BJ (cell line): ENCODE measurements at regions not wholly inside any gene's neighbourhood (a gene's known extent, or its start where the extent isn't known, plus 50 kb on each side); places are given as distances from the start of the nearest gene placed in this dataset.

Experiments used
- CTCF ChIA-PET: fragments of 350-600 bp; formaldehyde crosslinking; extraction: SDS; loops from one replicate; lab custom pipeline; 2021; ENCODE audit warnings: antibody characterized with exemption, inconsistent platforms; lab: Yijun Ruan, JAX
- POLR2A ChIA-PET: fragments of 300-600 bp; sonication (Branson Sonifier 250); formaldehyde crosslinking; extraction: SDS; loops from one replicate; lab custom pipeline; 2021; ENCODE audit warnings: antibody characterized with exemption; lab: Charles Lee
- DNase-seq: peaks from one replicate; pipeline ENCODE4 v3.0.0-alpha.2; 2011; ENCODE audit warnings: low read depth
- H3K27me3 ChIP-seq: 2 replicates; pipeline ENCODE4 v1.6.0; 2011; ENCODE audit warnings: low read length; ENCODE audit not compliant: control insufficient read depth, insufficient read depth
- H3K36me3 ChIP-seq: 2 replicates; pipeline ENCODE4 v1.5.1; 2011; ENCODE audit warnings: low read length; ENCODE audit not compliant: control insufficient read depth, insufficient read depth
- H3K4me3 ChIP-seq: 2 replicates; pipeline ENCODE4 v1.5.1; 2011; ENCODE audit warnings: low read depth, mild to moderate bottlenecking, control low read depth, low read length
- TF ChIP-seq, protein P1 (sequence below): IDR thresholded peaks from 2 replicates; pipeline ENCODE4 v1.5.1; 2011; ENCODE audit warnings: low read depth, mild to moderate bottlenecking, control low read depth, inconsistent platforms, low read length, moderate library complexity; ENCODE audit not compliant: insufficient read depth

GRCh38 chr6:20029979-20030378 is 182.3 kb downstream of the MBOAT1 start:
- no peak for DNase-seq
- POLR2A ChIA-PET: no interaction called here
- CTCF ChIA-PET: no interaction called here
- Histone ChIP-seq H3K36me3 (no peaks in the 10 kb centered on the region), H3K4me3 (no peak overlapping the region), H3K27me3 (no peaks in the 10 kb centered on the region)
- TF ChIP-seq, protein P1, sequence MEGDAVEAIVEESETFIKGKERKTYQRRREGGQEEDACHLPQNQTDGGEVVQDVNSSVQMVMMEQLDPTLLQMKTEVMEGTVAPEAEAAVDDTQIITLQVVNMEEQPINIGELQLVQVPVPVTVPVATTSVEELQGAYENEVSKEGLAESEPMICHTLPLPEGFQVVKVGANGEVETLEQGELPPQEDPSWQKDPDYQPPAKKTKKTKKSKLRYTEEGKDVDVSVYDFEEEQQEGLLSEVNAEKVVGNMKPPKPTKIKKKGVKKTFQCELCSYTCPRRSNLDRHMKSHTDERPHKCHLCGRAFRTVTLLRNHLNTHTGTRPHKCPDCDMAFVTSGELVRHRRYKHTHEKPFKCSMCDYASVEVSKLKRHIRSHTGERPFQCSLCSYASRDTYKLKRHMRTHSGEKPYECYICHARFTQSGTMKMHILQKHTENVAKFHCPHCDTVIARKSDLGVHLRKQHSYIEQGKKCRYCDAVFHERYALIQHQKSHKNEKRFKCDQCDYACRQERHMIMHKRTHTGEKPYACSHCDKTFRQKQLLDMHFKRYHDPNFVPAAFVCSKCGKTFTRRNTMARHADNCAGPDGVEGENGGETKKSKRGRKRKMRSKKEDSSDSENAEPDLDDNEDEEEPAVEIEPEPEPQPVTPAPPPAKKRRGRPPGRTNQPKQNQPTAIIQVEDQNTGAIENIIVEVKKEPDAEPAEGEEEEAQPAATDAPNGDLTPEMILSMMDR: no peak

DNA sequence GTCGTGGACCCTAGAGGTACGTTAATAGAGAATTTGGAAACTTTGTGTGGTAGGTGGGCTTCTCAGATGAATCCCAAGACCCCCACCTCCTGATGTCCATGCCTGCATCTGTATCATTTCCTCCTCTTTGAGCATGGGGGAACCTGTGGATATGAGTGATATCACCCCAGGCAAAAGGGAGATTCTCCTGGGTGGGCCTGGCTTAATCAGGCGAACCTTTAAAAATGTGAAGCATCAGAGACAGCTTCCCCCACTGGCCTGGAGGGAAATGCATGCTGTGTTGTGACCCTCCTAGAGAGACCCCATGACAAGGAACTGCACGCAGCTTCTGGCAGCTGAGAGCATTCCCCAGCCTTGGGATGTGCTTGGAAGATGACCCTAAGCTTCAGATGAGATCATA is 180.9 kb downstream of the MBOAT1 start:
- H3K36me3 ChIP-seq: no peaks in the 10 kb centered on the region
- ChIA-PET POLR2A (no interaction called here), CTCF (no interaction called here)
- TF ChIP-seq, protein P1: no peak
- H3K27me3 ChIP-seq: no peaks in the 10 kb centered on the region
- H3K4me3 ChIP-seq: no peak overlapping the region
- DNase-seq: no peak

GRCh38 chr6:20033697-20034407 is 178.4 kb downstream of the MBOAT1 start:
- Histone ChIP-seq H3K4me3 (no peak overlapping the region), H3K27me3 (no peaks in the 10 kb centered on the region), H3K36me3 (no peaks in the 10 kb centered on the region)
- TF ChIP-seq, protein P1: no peak
- ChIA-PET POLR2A (no interaction called here), CTCF (no interaction called here)
- no peak for DNase-seq

DNA sequence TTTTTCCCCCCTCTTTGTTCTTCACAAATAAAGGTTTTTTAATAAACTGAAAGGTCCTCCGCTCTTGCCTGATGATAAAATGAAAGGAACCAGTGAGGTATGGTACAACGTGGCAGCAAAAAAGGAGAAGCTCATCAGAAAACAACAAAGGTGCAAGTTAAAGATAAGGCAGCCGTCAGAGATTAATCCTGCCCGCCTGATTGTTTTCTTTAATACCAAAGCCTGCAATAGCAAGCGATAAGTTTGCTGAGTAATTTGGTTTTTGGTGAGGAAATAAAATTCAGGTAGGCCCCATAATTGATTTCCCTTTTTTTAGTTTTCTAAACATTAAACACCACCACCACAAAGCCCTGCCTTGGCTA is 177.9 kb downstream of the MBOAT1 start:
- no peak for DNase-seq
- POLR2A ChIA-PET: no interaction called here
- no peak overlapping the region for H3K4me3 ChIP-seq
- CTCF ChIA-PET: no interaction called here
- TF ChIP-seq, protein P1: no peak
- no peaks in the 10 kb centered on the region for H3K36me3 ChIP-seq
- no peaks in the 10 kb centered on the region for H3K27me3 ChIP-seq

- no peak overlapping the region for H3K4me3 ChIP-seq
- TF ChIP-seq, protein P1: no peak
- DNase-seq: no peak
- CTCF ChIA-PET: interaction anchor here (1.1 kb wide), 1 partner anchor 26 kb away, joined by 4 read pairs; no protein-coding TSS in a partner anchor
- POLR2A ChIA-PET: no interaction called here
- no peaks in the 10 kb centered on the region for H3K27me3 ChIP-seq
- no peaks in the 10 kb centered on the region for H3K36me3 ChIP-seq
These were observed 176.1 kb downstream of the MBOAT1 start for GRCh38 chr6:20036141-20036677.
